ENCODE measurements at regions not wholly inside any gene's neighbourhood (a gene's known extent, or its start where the extent isn't known, plus 50 kb on each side); places are given as distances from the start of the nearest gene placed in this dataset.

- TF ChIP-seq, protein P1, sequence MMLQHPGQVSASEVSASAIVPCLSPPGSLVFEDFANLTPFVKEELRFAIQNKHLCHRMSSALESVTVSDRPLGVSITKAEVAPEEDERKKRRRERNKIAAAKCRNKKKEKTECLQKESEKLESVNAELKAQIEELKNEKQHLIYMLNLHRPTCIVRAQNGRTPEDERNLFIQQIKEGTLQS (IDR thresholded peaks at IDR 0.05), result no peak
- TF ChIP-seq EZH2 (IDR thresholded peaks at IDR 0.05) (no peak), CTCF (IDR thresholded peaks at IDR 0.05 in 2 of 3, conservative IDR thresholded peaks at IDR 0.05 in 1 of 3; ENCODE audit: borderline replicate concordance in 1 of 3, insufficient read depth in 1 of 3, low read depth in 2 of 3, low read length in 2 of 3) (no peak), EGR1 (IDR thresholded peaks at IDR 0.05; ENCODE audit: low read depth) (no peak), POLR2A (IDR thresholded peaks at IDR 0.05; ENCODE audit: borderline replicate concordance, extremely low read depth, insufficient read depth, insufficient read length) (no peak), POLR2AphosphoS5 (IDR thresholded peaks at IDR 0.05; ENCODE audit: low read depth, low read length) (no peak), JUND (IDR thresholded peaks at IDR 0.05) (no peak), TCF7L2 (IDR thresholded peaks at IDR 0.05; ENCODE audit: borderline replicate concordance, extremely low read depth, insufficient read depth, insufficient read length) (no peak), SRF (IDR thresholded peaks at IDR 0.05; ENCODE audit: low read depth) (no peak), RAD21 (IDR thresholded peaks at IDR 0.05; ENCODE audit: low read depth) (no peak), ZNF274 (IDR thresholded peaks at IDR 0.05; ENCODE audit: low read depth, low read length) (no peak), REST (IDR thresholded peaks at IDR 0.05; ENCODE audit: low read depth) (no peak), ZFX (IDR thresholded peaks at IDR 0.05) (no peak)
Measured at GRCh38 chrX:120732879-120733278, 103.0 kb upstream of the C1GALT1C1 start.

Measured in HCT116 (cell line).